Progenitor cell of endocrine pancreas (in vitro differentiated cells): ENCODE measurements at regions not wholly inside any gene's neighbourhood (a gene's known extent, or its start where the extent isn't known, plus 50 kb on each side); places are given as distances from the start of the nearest gene placed in this dataset.

Experiments
- DNase-seq: peaks from one replicate; pipeline ENCODE4 v3.0.0; 2021; ENCODE audit warnings: low spot score; ENCODE audit not compliant: unreplicated experiment
- H3K27ac Mint-ChIP-seq: 2 replicates; pipeline ENCODE4 v1.8.0; 2021; ENCODE audit warnings: mild to moderate bottlenecking, moderate library complexity, mixed read lengths
- H3K27me3 Mint-ChIP-seq: 2 replicates; pipeline ENCODE4 v1.8.0; 2021; ENCODE audit warnings: mixed read lengths
- H3K36me3 Mint-ChIP-seq: 2 replicates; pipeline ENCODE4 v1.8.0; 2022; ENCODE audit warnings: mixed read lengths; ENCODE audit not compliant: insufficient read depth
- H3K4me1 Mint-ChIP-seq: 2 replicates; pipeline ENCODE4 v1.8.0; 2021; ENCODE audit warnings: low read depth, mixed read lengths
- H3K4me3 Mint-ChIP-seq: 2 replicates; pipeline ENCODE4 v1.8.0; 2021; ENCODE audit warnings: low read depth, mild to moderate bottlenecking, moderate library complexity, mixed read lengths
- H3K9me3 Mint-ChIP-seq: 2 replicates; pipeline ENCODE4 v1.8.0; 2021; ENCODE audit warnings: low read depth, mixed read lengths
- TF ChIP-seq, protein P1 (sequence below): fragments of 200-600 bp; sonication (generic); IDR thresholded peaks from one replicate; pipeline ENCODE4 v1.5.0; 2021; ENCODE audit warnings: antibody characterized with exemption, mild to moderate bottlenecking; ENCODE audit not compliant: unreplicated experiment

DNA sequence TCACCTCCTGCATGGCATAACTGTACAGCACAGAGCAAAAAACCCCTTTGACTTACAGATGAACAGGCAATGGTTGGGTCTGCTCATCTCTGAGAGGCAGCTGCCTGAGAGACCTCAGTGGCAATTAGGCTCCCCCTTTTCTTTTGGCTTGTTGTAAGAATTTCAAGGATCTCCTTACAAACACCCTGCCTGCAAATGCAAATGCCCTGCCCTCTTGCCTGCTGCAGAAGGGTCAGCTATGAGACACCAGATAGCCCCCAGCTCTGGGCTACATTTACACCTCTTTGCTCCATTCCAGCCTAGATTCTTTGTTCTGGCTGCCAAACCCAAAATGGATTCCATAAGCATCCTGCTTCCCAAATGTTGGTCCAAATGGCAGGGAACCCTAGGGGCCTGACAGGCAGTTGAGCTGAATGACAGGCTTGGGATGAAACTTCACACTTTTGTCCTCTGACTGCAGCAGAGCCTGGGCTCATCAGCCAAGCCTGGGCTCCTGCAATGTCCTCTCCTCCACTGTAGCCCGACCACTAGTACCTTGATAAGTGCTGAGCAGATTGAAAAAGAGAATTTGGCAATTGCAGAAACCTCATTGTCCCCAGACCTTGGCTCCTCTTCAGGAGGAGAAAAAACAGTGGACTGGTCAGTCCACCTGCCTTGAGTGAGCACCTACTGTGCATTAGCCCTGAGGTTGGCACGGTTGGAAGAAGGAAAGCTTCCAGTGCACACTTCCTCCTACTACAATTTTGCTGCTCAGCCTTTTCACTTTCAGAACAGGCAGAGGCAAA is 678.3 kb downstream of the BCL11A start:
- TF ChIP-seq, protein P1, sequence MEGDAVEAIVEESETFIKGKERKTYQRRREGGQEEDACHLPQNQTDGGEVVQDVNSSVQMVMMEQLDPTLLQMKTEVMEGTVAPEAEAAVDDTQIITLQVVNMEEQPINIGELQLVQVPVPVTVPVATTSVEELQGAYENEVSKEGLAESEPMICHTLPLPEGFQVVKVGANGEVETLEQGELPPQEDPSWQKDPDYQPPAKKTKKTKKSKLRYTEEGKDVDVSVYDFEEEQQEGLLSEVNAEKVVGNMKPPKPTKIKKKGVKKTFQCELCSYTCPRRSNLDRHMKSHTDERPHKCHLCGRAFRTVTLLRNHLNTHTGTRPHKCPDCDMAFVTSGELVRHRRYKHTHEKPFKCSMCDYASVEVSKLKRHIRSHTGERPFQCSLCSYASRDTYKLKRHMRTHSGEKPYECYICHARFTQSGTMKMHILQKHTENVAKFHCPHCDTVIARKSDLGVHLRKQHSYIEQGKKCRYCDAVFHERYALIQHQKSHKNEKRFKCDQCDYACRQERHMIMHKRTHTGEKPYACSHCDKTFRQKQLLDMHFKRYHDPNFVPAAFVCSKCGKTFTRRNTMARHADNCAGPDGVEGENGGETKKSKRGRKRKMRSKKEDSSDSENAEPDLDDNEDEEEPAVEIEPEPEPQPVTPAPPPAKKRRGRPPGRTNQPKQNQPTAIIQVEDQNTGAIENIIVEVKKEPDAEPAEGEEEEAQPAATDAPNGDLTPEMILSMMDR: no peak
- Mint-ChIP-seq H3K4me3 (no peak overlapping the region), H3K36me3 (no peaks in the 10 kb centered on the region), H3K9me3 (no peaks in the 10 kb centered on the region), H3K4me1 (peaks cover 1% of the 10 kb centered on the region), H3K27me3 (peaks cover 9% of the 10 kb centered on the region), H3K27ac (no peak overlapping the region)
- no peak for DNase-seq

DNA sequence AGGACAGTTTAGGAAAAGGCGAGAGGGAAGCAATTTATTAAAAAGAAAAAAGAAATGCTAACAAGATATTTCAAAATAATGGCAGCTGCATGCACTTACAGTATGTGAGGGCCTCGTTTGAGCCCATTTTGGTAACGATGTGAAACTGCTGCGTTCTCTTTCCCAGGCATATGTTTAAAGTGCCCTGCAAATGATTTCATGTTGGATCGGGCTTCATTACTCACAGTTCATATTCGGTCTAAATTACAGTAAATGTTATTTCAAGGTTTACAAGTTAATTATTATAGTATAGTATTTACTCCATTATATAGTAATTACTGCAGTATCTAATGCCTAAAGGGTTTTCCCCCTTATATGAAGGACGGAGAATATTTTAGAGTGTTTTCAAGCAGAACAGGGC is 679.1 kb downstream of the BCL11A start:
- TF ChIP-seq, protein P1: no peak
- DNase-seq: no peak
- Mint-ChIP-seq H3K4me1 (no peaks in the 10 kb centered on the region), H3K4me3 (no peak overlapping the region), H3K36me3 (no peaks in the 10 kb centered on the region), H3K27ac (no peak overlapping the region), H3K9me3 (no peaks in the 10 kb centered on the region), H3K27me3 (peaks cover 16% of the 10 kb centered on the region)

DNA sequence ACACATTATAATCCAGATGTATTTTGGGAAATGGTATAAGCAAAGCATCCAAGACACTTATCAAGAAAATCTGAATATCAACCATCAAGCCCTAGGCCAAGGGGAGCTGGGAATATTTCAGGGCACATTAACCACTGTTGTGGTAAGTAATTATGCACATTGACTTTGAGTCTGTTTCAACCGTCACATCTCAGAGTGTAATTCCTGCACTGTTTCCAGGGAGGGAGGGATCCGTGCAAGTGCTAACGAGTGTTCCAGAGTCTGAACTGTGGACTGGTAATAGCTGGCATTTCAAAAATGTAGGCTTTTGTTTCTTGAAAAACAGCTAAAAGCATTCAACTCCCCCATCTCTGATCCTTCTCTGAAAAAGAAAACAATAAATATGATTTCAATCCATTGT is 681.6 kb downstream of the BCL11A start:
- H3K27me3 Mint-ChIP-seq: peaks cover 16% of the 10 kb centered on the region
- no peaks in the 10 kb centered on the region for H3K4me1 Mint-ChIP-seq

DNA sequence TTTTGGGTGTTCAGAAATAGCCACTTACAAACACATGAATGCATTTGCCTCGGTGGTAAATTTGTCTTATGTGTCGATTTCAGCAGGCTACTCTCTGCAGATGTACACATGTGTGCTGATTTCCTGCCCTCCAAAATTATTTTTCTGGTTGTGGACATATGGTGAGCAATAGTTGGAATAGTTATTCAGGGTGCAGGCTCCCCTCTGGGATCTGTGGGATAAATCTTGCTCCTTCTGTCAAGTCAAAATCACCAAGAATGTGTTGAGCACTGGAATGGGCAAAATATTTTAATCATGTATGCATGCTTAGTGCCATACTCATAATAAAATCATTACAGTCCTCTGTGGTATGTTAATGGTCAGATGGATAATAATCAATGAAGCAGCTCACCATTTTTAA is 684.5 kb downstream of the BCL11A start:
- Mint-ChIP-seq H3K4me1 (no peaks in the 10 kb centered on the region), H3K36me3 (no peaks in the 10 kb centered on the region), H3K27ac (no peak overlapping the region), H3K4me3 (no peak overlapping the region), H3K9me3 (no peaks in the 10 kb centered on the region), H3K27me3 (peaks cover 10% of the 10 kb centered on the region)
- no peak for DNase-seq
- TF ChIP-seq, protein P1: no peak

More for the DNA sequence above, 681.6 kb downstream of the BCL11A start:
- Mint-ChIP-seq H3K9me3 (no peaks in the 10 kb centered on the region), H3K4me3 (no peak overlapping the region), H3K27ac (no peak overlapping the region), H3K36me3 (no peaks in the 10 kb centered on the region)
- DNase-seq: no peak
- TF ChIP-seq, protein P1: no peak

DNA sequence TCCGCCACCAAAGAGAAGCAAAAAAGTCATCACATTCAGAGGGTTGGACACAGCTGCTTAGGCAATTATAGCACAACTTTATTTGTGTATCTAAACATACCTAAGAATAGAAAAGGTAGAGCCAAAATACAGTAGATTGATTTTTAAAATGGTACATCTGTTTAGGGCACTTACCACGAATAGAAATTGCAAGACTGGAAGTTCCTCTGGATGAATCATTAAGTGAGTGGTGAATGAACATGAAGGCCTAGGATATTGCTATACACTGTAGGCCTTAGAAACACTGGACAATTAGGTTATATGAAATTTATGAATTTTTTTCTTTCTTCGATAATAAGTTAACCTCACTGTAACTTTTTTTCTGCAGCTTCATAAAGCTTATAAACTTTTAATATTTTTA is 687.0 kb downstream of the BCL11A start:
- Mint-ChIP-seq H3K4me3 (no peak overlapping the region), H3K4me1 (no peaks in the 10 kb centered on the region), H3K27me3 (peaks cover 10% of the 10 kb centered on the region), H3K36me3 (no peaks in the 10 kb centered on the region), H3K27ac (no peak overlapping the region), H3K9me3 (peaks cover 9% of the 10 kb centered on the region)
- TF ChIP-seq, protein P1: no peak
- no peak for DNase-seq
